ENCODE measurements at regions not wholly inside any gene's neighbourhood (a gene's known extent, or its start where the extent isn't known, plus 50 kb on each side); places are given as distances from the start of the nearest gene placed in this dataset.

GRCh38 chr4:31298737-31299136 lies 578.6 kb downstream of the PCDH7 start:
- Histone ChIP-seq H3K27ac (ENCODE audit: low read depth, low read length) (no peak overlapping the region), H4K5ac (ENCODE audit: insufficient read length, low read depth, low read length) (no peak overlapping the region), H3K14ac (ENCODE audit: insufficient read length) (no peak overlapping the region), H3K79me1 (ENCODE audit: low read depth, low read length) (no peaks in the 10 kb centered on the region), H3K9me3 (ENCODE audit: insufficient read depth in 2 of 2, low read depth in 1 of 2, low read length in 1 of 2) (no peaks in the 10 kb centered on the region), H4K20me1 (replicated peaks in 1 of 2; ENCODE audit: control insufficient read depth in 1 of 2, insufficient read depth in 2 of 2, low read length in 2 of 2) (no peaks in the 10 kb centered on the region), H3K23me2 (ENCODE audit: low read depth, low read length) (no peaks in the 10 kb centered on the region), H3K23ac (ENCODE audit: insufficient read length) (no peak overlapping the region), H2BK5ac (ENCODE audit: low read depth, low read length) (no peak overlapping the region), H4K8ac (ENCODE audit: extremely low read depth, insufficient read depth, low read length) (no peak overlapping the region), H2BK12ac (ENCODE audit: low read depth, low read length) (no peak overlapping the region), H2AFZ (ENCODE audit: low read length) (no peak overlapping the region), H3K9ac (replicated peaks in 1 of 4; ENCODE audit: extremely low read depth in 1 of 4, low read depth in 3 of 4, low read length in 3 of 4) (no peak overlapping the region), H2BK120ac (replicated peaks; ENCODE audit: low read depth, low read length) (no peak overlapping the region), H3K27me3 (replicated peaks in 1 of 4; ENCODE audit: control insufficient read depth in 3 of 4, extremely low read depth in 1 of 4, insufficient read depth in 3 of 4, low read length in 3 of 4) (no peaks in the 10 kb centered on the region), H2BK20ac (ENCODE audit: low read length) (no peak overlapping the region), H3K79me2 (ENCODE audit: control insufficient read depth in 1 of 2, insufficient read depth in 2 of 2, low read length in 2 of 2) (no peaks in the 10 kb centered on the region), H3K4ac (replicated peaks; ENCODE audit: insufficient read length, low read depth, low read length) (no peak overlapping the region), H3K4me3 (ENCODE audit: extremely low read depth in 1 of 4, insufficient read depth in 2 of 4, low read depth in 3 of 4, low read length in 4 of 4) (no peak overlapping the region), H3K4me2 (ENCODE audit: insufficient read depth in 1 of 2, low read depth in 2 of 2, low read length in 2 of 2) (no peak overlapping the region), H3K36me3 (ENCODE audit: control insufficient read depth in 2 of 4, insufficient read depth in 4 of 4, low read length in 3 of 4) (no peaks in the 10 kb centered on the region), H2AK5ac (ENCODE audit: low read depth, low read length) (no peak overlapping the region), H3K56ac (replicated peaks; ENCODE audit: insufficient read length, low read depth, low read length) (no peak overlapping the region), H4K91ac (replicated peaks; ENCODE audit: insufficient read length, low read length) (no peak overlapping the region), H2BK15ac (ENCODE audit: low read length) (no peak overlapping the region), H3K18ac (ENCODE audit: extremely low read depth, low read length) (no peak overlapping the region), H3K4me1 (replicated peaks in 1 of 4; ENCODE audit: control insufficient read depth in 3 of 4, insufficient read depth in 4 of 4, low read length in 3 of 4) (no peaks in the 10 kb centered on the region)
- DNase-seq (ENCODE audit: low read depth in 1 of 2, low spot score in 2 of 2) = no peak
- no peak for FAIRE-seq
- ChIA-PET CTCF (ENCODE audit: partially characterized antibody) (interaction anchor here (0.9 kb wide), 1 partner anchor 66 kb away, joined by 3 read pairs; no protein-coding TSS in a partner anchor), POLR2A (ENCODE audit: partially characterized antibody) (no interaction called here)
- WGBS, 2 experiments (ENCODE audit: extremely low coverage in 1 of 2, insufficient coverage in 1 of 2, insufficient read length in 1 of 2, insufficient replicate concordance in 2 of 2, low coverage in 1 of 2, low lambda C conversion rate in 2 of 2, missing lambda C conversion rate in 1 of 2) = 89% methylated on average over 1 of the region's 1 CpG; no CpG with 5 or more reads in 1 of the 2 experiments
- TF ChIP-seq ATF3 (IDR thresholded peaks at IDR 0.05; ENCODE audit: insufficient read depth, low read depth, low read length) (no peak), CHD2 (IDR thresholded peaks at IDR 0.05; ENCODE audit: low read length) (no peak), POLR2A (IDR thresholded peaks at IDR 0.05; ENCODE audit: control extremely low read depth in 1 of 2, low read depth in 2 of 2, low read length in 2 of 2) (no peak), SRF (IDR thresholded peaks at IDR 0.05; ENCODE audit: low read depth, low read length) (no peak), RFX5 (IDR thresholded peaks at IDR 0.05; ENCODE audit: borderline replicate concordance, low read depth, low read length) (no peak), RBBP5 (IDR thresholded peaks at IDR 0.05; ENCODE audit: borderline replicate concordance, low read depth, low read length) (no peak), RNF2 (IDR thresholded peaks at IDR 0.05; ENCODE audit: borderline replicate concordance, low read depth, low read length, missing control alignments, poor library complexity, severe bottlenecking) (no peak), USF2 (IDR thresholded peaks at IDR 0.05; ENCODE audit: low read length) (no peak), TCF12 (IDR thresholded peaks at IDR 0.05; ENCODE audit: low read depth, low read length) (no peak), ZNF274 (IDR thresholded peaks at IDR 0.05; ENCODE audit: borderline replicate concordance, extremely low read depth, low read length) (no peak), GABPA (IDR thresholded peaks at IDR 0.05; ENCODE audit: borderline replicate concordance, insufficient read depth, low read length) (no peak), HDAC2 (IDR thresholded peaks at IDR 0.05; ENCODE audit: borderline replicate concordance in 1 of 2, low read depth in 2 of 2, low read length in 2 of 2) (no peak), SIN3A (conservative IDR thresholded peaks at IDR 0.05 in 1 of 2, IDR thresholded peaks at IDR 0.05 in 1 of 2; ENCODE audit: low read depth in 1 of 2, low read length in 2 of 2) (no peak)
